Activated B cell treated with CpG ODN at 0.5 μM for 24 hours (primary cell): ENCODE measurements at regions not wholly inside any gene's neighbourhood (a gene's known extent, or its start where the extent isn't known, plus 50 kb on each side); places are given as distances from the start of the nearest gene placed in this dataset.

Experiments used
- ATAC-seq: fragments of 200-7000 bp; cut with Tn5 transposase; one replicate; pipeline ENCODE4 v1.10.0; 2021; ENCODE audit warnings: low read depth, mild to moderate bottlenecking, moderate library complexity
- CTCF ChIA-PET: fragments of 350-600 bp; sonication (Branson Sonifier 250); formaldehyde crosslinking; loops from one replicate; lab custom pipeline; 2021; ENCODE audit warnings: antibody characterized with exemption; lab: Charles Lee
- POLR2A ChIA-PET: fragments of 350-600 bp; sonication (Branson Sonifier 250); formaldehyde crosslinking; loops from one replicate; lab custom pipeline; 2021; ENCODE audit warnings: antibody characterized with exemption; lab: Charles Lee
- DNase-seq: peaks from one replicate; pipeline ENCODE4 v3.0.0; 2022
- H3K27ac Mint-ChIP-seq: one replicate; pipeline ENCODE4 v1.8.0; 2020; ENCODE audit warnings: mixed read lengths
- H3K27me3 Mint-ChIP-seq: one replicate; pipeline ENCODE4 v1.8.0; 2021; ENCODE audit warnings: mixed read lengths
- H3K36me3 Mint-ChIP-seq: one replicate; pipeline ENCODE4 v1.8.0; 2021; ENCODE audit warnings: low read depth, mixed read lengths
- H3K4me1 Mint-ChIP-seq: one replicate; pipeline ENCODE4 v1.8.0; 2021; ENCODE audit warnings: mixed read lengths
- H3K4me3 Mint-ChIP-seq: one replicate; pipeline ENCODE4 v1.8.0; 2020; ENCODE audit warnings: mild to moderate bottlenecking, mixed read lengths
- H3K9me3 Mint-ChIP-seq: one replicate; pipeline ENCODE4 v1.8.0; 2020; ENCODE audit warnings: mixed read lengths
- intact Hi-C: fragments of 100-400 bp; cut with micrococcal nuclease; formaldehyde crosslinking; loops from one replicate; pipeline ENCODE4 v1.15.1; 2024
- TF ChIP-seq, protein P1 (sequence below): fragments of 200-600 bp; IDR thresholded peaks from one replicate; pipeline ENCODE4 v1.8.0; 2022; ENCODE audit warnings: antibody characterized with exemption, mild to moderate bottlenecking

DNA sequence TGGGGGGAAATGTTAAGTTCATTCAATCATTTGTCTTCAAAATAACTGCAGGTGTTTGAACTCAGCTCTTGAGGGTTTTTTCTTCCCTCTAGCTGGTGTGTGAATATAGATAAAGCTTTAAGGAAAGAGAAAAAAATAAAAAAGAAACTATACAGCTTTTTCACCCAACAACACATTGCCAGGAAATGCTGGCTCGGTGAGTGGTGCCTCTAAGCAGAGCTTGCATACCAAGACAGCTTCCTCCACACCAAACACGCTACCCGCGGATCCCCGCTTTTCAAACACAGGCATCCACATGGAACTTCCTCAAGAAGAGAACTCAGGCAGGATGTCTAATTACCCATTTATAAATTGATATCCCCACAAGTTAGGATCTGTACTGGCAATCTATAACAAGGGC, 69.8 kb upstream of the TANK start:
- intact Hi-C loops = loop anchor here (1.0 kb wide), 1 partner anchor 9 kb away; no protein-coding TSS in a partner anchor
- DNase-seq (no peak), ATAC-seq (no peak)
- Mint-ChIP-seq H3K4me1 (peaks cover 48% of the 10 kb centered on the region), H3K36me3 (no peaks in the 10 kb centered on the region), H3K27me3 (no peaks in the 10 kb centered on the region), H3K27ac (peak overlapping the region; percentile 83), H3K4me3 (peak overlapping the region; percentile 76), H3K9me3 (no peaks in the 10 kb centered on the region)
- TF ChIP-seq, protein P1, sequence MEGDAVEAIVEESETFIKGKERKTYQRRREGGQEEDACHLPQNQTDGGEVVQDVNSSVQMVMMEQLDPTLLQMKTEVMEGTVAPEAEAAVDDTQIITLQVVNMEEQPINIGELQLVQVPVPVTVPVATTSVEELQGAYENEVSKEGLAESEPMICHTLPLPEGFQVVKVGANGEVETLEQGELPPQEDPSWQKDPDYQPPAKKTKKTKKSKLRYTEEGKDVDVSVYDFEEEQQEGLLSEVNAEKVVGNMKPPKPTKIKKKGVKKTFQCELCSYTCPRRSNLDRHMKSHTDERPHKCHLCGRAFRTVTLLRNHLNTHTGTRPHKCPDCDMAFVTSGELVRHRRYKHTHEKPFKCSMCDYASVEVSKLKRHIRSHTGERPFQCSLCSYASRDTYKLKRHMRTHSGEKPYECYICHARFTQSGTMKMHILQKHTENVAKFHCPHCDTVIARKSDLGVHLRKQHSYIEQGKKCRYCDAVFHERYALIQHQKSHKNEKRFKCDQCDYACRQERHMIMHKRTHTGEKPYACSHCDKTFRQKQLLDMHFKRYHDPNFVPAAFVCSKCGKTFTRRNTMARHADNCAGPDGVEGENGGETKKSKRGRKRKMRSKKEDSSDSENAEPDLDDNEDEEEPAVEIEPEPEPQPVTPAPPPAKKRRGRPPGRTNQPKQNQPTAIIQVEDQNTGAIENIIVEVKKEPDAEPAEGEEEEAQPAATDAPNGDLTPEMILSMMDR = no peak
- ChIA-PET POLR2A (interaction anchor here (1.0 to 1.1 kb wide), 2 partner anchors 26 to 47 kb away, joined by 3 to 5 read pairs; no protein-coding TSS in a partner anchor), CTCF (interaction anchor here (1.1 to 1.4 kb wide), 3 partner anchors 14 to 27 kb away, joined by 3 to 4 read pairs (median 3); no protein-coding TSS in a partner anchor)

DNA sequence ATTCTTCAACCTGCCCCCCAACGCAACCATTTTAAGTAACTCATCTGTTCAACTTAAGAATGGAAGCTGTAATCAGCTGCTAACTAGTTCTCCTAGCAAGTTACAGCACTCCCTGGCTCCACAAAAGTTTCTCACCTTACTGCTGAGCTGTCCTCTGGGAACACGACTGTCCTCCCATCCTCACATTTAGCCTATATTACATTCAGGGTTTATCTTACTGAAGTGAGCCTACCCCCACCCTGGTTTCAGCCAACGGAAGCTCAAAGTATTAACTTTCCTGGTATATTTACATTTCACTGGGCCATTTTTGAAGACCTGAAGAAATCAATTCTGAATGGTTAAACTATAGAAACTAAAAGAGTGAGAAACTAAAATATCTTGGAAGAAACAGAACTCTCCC, 64.9 kb upstream of the TANK start:
- ATAC-seq = no peak
- no peaks in the 10 kb centered on the region for H3K36me3 Mint-ChIP-seq
- ChIA-PET CTCF (no interaction called here), POLR2A (interaction anchor here (0.6 kb wide), 1 partner anchor 55 kb away, joined by 3 read pairs; no protein-coding TSS in a partner anchor)
- no peaks in the 10 kb centered on the region for H3K9me3 Mint-ChIP-seq
- peaks cover 19% of the 10 kb centered on the region for H3K4me1 Mint-ChIP-seq
- intact Hi-C loops = no loop called here
- TF ChIP-seq, protein P1 = no peak
- no peak overlapping the region for H3K27ac Mint-ChIP-seq
- no peak for DNase-seq
- no peak overlapping the region for H3K4me3 Mint-ChIP-seq
- no peaks in the 10 kb centered on the region for H3K27me3 Mint-ChIP-seq

DNA sequence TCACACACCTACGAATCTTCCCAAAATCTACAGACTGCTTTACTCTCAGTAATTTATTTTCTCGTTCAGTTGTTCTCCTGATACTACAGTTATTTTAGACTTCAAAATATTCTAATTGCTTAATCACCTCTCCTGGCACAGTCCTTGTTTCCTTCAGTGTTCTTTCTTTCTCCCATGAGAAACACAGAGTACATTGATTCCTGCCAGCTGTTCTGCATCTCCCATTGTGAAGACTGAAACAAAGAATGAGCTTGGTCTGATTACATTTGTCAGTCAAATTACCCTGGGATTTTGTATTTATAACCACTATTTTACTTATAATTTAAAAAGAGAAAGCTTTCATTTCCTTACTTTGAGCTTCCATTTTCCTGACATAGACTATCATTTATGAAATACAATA, 63.9 kb upstream of the TANK start:
- H3K27ac Mint-ChIP-seq = no peak overlapping the region
- intact Hi-C loops = no loop called here
- POLR2A ChIA-PET = interaction anchor here (1.3 kb wide), 1 partner anchor 29 kb away, joined by 3 read pairs; no protein-coding TSS in a partner anchor
- H3K9me3 Mint-ChIP-seq = no peaks in the 10 kb centered on the region
- no peaks in the 10 kb centered on the region for H3K27me3 Mint-ChIP-seq
- CTCF ChIA-PET = no interaction called here
- no peaks in the 10 kb centered on the region for H3K36me3 Mint-ChIP-seq
- ATAC-seq (no peak), DNase-seq (no peak)
- TF ChIP-seq, protein P1 = no peak
- no peak overlapping the region for H3K4me3 Mint-ChIP-seq
- H3K4me1 Mint-ChIP-seq = peaks cover 9% of the 10 kb centered on the region

DNA sequence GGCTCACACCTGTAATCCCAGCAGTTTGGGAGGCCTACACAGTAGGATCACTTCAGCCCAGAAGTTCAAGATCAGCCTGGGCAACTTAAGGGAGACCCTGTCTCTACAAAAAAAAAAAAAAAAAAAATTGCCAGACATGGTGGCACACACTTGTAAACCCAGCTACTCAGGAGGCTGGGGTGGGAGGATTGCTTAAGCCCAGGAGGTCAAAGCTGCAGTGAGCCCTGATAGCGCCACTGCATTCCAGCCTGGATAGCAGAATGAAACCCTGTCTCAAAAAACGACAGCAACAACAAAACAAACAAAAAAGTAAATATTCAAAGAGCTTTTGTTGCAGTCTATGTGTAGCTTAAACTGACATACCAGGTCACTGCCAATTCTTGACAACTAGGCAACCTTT, 63.1 kb upstream of the TANK start:
- no peaks in the 10 kb centered on the region for H3K27me3 Mint-ChIP-seq
- no peak overlapping the region for H3K4me3 Mint-ChIP-seq
- intact Hi-C loops = no loop called here
- POLR2A ChIA-PET = interaction anchor here (1.3 kb wide), 1 partner anchor 28 kb away, joined by 3 read pairs; no protein-coding TSS in a partner anchor
- H3K4me1 Mint-ChIP-seq = peaks cover 9% of the 10 kb centered on the region
- ATAC-seq (no peak), DNase-seq (no peak)
- H3K27ac Mint-ChIP-seq = no peak overlapping the region
- no peaks in the 10 kb centered on the region for H3K9me3 Mint-ChIP-seq
- TF ChIP-seq, protein P1 = no peak
- H3K36me3 Mint-ChIP-seq = no peaks in the 10 kb centered on the region
- CTCF ChIA-PET = no interaction called here

DNA sequence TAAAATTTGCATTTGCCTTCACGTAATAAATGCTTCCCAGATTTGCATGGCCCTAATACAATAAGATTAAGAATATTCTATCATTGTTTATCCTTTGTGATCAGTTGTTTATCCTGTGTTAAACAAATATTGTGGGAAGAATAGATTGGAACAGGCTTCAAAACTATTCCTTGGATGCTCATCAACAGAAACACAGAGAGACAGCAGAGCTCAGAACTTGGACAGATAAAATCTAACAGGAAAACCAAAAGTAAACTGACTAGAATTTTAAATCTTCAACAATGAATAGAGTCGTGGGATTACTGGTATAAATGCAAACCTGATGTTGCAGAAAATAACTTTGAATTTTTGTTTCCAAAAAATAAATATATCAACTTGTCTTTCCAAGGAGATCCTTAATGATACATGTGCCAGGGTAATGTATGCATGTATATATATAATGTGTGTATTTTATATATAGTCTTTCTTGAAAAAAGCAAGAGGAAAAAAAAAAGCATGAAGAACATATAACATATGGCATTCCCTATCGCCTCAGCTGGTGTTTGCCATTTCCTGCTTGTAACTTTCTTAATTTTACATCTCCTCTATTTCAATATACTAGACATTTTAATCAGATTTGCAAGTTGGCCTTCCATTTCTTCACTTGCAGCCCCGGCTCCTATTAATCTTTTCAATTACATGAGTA, 59.9 kb upstream of the TANK start:
- no peaks in the 10 kb centered on the region for H3K9me3 Mint-ChIP-seq
- POLR2A ChIA-PET = no interaction called here
- H3K27me3 Mint-ChIP-seq = no peaks in the 10 kb centered on the region
- H3K36me3 Mint-ChIP-seq = no peaks in the 10 kb centered on the region
- H3K4me3 Mint-ChIP-seq = no peak overlapping the region
- ATAC-seq (no peak), DNase-seq (no peak)
- H3K27ac Mint-ChIP-seq = no peak overlapping the region
- intact Hi-C loops = no loop called here
- peaks cover 19% of the 10 kb centered on the region for H3K4me1 Mint-ChIP-seq
- CTCF ChIA-PET = interaction anchor here (0.9 kb wide), 1 partner anchor 37 kb away, joined by 3 read pairs; no protein-coding TSS in a partner anchor
- TF ChIP-seq, protein P1 = no peak
